WI38 (cell line): ENCODE measurements at regions not wholly inside any gene's neighbourhood (a gene's known extent, or its start where the extent isn't known, plus 50 kb on each side); places are given as distances from the start of the nearest gene placed in this dataset.

Source experiments
- H3K4me3 ChIP-seq: 2 replicates; pipeline ENCODE4 v1.5.1; 2011; ENCODE audit warnings: low read depth, mild to moderate bottlenecking, control low read depth, low read length
- TF ChIP-seq, protein P1 (sequence below): IDR thresholded peaks from 2 replicates; pipeline ENCODE4 v1.5.1; 2012; ENCODE audit warnings: low read depth, mild to moderate bottlenecking, control low read depth, low read length

DNA sequence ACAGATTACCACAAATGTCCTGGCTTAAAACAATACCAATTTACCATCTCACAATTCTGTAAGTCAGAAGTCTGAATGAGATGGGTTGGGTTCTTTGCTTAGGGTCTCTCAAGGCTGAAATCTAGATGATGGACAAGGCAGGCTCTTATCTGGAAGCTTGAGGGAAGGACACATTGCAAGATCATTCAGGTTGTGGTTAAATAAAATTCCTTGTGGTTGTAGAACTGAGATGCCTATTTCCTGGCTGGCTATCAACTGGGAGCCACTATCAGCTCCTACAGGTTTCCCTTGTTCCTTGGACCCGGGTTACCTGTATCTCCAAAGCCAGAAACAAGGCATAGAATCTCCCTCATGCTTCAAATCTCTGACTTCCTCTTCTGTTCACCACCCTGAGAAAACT is 148.4 kb downstream of the MDFIC start:
- TF ChIP-seq, protein P1, sequence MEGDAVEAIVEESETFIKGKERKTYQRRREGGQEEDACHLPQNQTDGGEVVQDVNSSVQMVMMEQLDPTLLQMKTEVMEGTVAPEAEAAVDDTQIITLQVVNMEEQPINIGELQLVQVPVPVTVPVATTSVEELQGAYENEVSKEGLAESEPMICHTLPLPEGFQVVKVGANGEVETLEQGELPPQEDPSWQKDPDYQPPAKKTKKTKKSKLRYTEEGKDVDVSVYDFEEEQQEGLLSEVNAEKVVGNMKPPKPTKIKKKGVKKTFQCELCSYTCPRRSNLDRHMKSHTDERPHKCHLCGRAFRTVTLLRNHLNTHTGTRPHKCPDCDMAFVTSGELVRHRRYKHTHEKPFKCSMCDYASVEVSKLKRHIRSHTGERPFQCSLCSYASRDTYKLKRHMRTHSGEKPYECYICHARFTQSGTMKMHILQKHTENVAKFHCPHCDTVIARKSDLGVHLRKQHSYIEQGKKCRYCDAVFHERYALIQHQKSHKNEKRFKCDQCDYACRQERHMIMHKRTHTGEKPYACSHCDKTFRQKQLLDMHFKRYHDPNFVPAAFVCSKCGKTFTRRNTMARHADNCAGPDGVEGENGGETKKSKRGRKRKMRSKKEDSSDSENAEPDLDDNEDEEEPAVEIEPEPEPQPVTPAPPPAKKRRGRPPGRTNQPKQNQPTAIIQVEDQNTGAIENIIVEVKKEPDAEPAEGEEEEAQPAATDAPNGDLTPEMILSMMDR, result no peak
- no peak overlapping the region for H3K4me3 ChIP-seq
